ENCODE measurements at regions not wholly inside any gene's neighbourhood (a gene's known extent, or its start where the extent isn't known, plus 50 kb on each side); places are given as distances from the start of the nearest gene placed in this dataset.

- no peak for TF ChIP-seq POLR2A (IDR thresholded peaks at IDR 0.05)
- no peak for TF ChIP-seq CTCF (IDR thresholded peaks at IDR 0.05)
Observed at GRCh38 chr9:85471791-85472190, 270.0 kb downstream of the AGTPBP1 start.

Measured in breast epithelium (tissue), 3 donors.